Mucosa of descending colon (tissue), 3 donors: ENCODE measurements at regions not wholly inside any gene's neighbourhood (a gene's known extent, or its start where the extent isn't known, plus 50 kb on each side); places are given as distances from the start of the nearest gene placed in this dataset.

Source experiments
- ATAC-seq: fragments of 200-7000 bp; cut with Tn5 transposase; one replicate; pipeline ENCODE4 v1.9.1; 2020; ENCODE audit warnings: mild to moderate bottlenecking, moderate library complexity
- DNase-seq, 3 donors: peaks; one replicate each; pipeline ENCODE4 v3.0.0-alpha.2; 2020
- H3K36me3 ChIP-seq: fragments of 200-600 bp; one replicate; pipeline ENCODE4 v1.8.0; 2021; ENCODE audit warnings: low read depth, mild to moderate bottlenecking
- H3K4me1 ChIP-seq: fragments of 200-600 bp; one replicate; pipeline ENCODE4 v1.8.0; 2021; ENCODE audit warnings: low read depth, mild to moderate bottlenecking
- H3K4me3 ChIP-seq: fragments of 200-600 bp; one replicate; pipeline ENCODE4 v1.8.0; 2021; ENCODE audit warnings: mild to moderate bottlenecking
- H3K9me3 ChIP-seq: fragments of 200-600 bp; one replicate; pipeline ENCODE4 v1.8.0; 2021; ENCODE audit warnings: mild to moderate bottlenecking
- intact Hi-C, 2 donors: fragments of 100-400 bp; cut with DNase I in 1 of 2; cut with micrococcal nuclease in 1 of 2; formaldehyde crosslinking; loops; one replicate each; pipeline versions ENCODE4 v1.11.0 to v1.11.1; 2022; cut with DNase I, micrococcal nuclease
- TF ChIP-seq, protein P1 (sequence below): fragments of 200-600 bp; IDR thresholded peaks from one replicate; pipeline ENCODE4 v1.8.0; 2022; ENCODE audit warnings: antibody characterized with exemption, mild to moderate bottlenecking
- donor health status: DM: no; HTN: no; CAD: no; lungs with moderate emphysema.
- donor health status: DM: no; HTN: no; CAD: no.
- donor health status: DM: no; HTN: yes; CAD: no.

DNA sequence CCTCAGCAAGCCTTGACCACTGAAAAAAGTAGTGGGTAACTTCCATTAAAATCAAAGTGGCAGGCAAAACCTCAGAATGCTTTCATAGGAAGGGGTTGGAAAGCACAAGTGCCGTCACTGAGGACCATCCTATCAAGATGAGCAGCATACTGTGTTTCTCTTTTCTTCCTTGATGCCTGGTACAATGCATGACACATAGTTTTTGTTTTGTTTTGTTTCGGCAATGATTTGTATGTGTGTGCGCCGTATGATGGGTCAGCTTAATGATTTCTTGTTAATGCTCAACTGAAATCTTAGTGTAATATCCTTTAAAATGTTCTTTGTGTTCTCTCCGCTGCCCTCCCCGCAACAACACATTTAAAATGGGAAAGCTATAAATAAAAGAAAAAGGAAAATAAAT, 476.4 kb upstream of the KCNMB2 start:
- TF ChIP-seq, protein P1, sequence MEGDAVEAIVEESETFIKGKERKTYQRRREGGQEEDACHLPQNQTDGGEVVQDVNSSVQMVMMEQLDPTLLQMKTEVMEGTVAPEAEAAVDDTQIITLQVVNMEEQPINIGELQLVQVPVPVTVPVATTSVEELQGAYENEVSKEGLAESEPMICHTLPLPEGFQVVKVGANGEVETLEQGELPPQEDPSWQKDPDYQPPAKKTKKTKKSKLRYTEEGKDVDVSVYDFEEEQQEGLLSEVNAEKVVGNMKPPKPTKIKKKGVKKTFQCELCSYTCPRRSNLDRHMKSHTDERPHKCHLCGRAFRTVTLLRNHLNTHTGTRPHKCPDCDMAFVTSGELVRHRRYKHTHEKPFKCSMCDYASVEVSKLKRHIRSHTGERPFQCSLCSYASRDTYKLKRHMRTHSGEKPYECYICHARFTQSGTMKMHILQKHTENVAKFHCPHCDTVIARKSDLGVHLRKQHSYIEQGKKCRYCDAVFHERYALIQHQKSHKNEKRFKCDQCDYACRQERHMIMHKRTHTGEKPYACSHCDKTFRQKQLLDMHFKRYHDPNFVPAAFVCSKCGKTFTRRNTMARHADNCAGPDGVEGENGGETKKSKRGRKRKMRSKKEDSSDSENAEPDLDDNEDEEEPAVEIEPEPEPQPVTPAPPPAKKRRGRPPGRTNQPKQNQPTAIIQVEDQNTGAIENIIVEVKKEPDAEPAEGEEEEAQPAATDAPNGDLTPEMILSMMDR: no peak
- ATAC-seq (no peak), DNase-seq (no peak)
- intact Hi-C loops: no loop called here
- no peaks in the 10 kb centered on the region for H3K4me1 ChIP-seq
- H3K4me3 ChIP-seq: no peak overlapping the region
- H3K9me3 ChIP-seq: no peaks in the 10 kb centered on the region
- H3K36me3 ChIP-seq: no peaks in the 10 kb centered on the region

DNA sequence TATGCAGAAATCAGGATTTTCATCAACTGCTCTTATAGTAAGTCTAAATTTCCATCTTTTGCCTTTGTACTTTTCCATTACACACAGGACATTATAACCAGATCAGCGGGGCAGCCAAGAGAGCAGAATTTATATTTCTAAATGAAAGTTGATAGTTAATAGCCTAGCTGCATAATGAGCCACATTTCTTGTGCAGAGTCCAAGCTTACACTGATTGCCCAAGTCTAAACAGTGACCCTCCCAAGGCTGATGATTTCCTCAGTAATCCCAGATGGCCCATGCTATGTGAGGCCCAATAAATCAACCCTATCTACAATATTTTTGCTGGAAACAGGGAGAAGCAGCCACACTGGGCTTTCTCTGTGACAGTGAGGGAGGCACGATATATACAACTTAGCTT, 475.8 kb upstream of the KCNMB2 start:
- intact Hi-C loops: no loop called here
- Histone ChIP-seq H3K4me1 (no peaks in the 10 kb centered on the region), H3K9me3 (no peaks in the 10 kb centered on the region), H3K4me3 (no peak overlapping the region), H3K36me3 (no peaks in the 10 kb centered on the region)
- TF ChIP-seq, protein P1: no peak
- DNase-seq: peak in 1 of 3 donors; percentile 10
- no peak for ATAC-seq

DNA sequence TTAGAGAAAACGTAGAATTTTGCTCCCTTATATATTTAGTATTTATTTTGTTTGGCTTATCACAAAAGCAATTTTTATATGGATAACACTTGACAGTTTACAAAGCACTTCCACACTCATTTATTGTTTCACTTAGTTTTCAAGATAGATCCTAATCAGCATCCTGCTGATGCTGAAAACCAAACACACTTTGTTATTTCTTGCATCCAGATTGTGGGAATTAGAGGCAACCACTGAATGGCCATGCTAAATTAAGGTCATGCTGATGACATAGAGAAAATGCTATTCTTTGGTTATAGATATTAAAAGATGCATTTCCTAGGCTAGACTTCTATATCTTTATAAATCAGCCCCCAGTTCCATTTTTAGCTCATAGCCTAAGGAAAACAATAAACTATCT, 474.1 kb upstream of the KCNMB2 start:
- ATAC-seq (no peak), DNase-seq (no peak)
- Histone ChIP-seq H3K4me1 (no peaks in the 10 kb centered on the region), H3K9me3 (no peaks in the 10 kb centered on the region), H3K36me3 (no peaks in the 10 kb centered on the region), H3K4me3 (no peak overlapping the region)
- intact Hi-C loops: no loop called here
- TF ChIP-seq, protein P1: no peak

DNA sequence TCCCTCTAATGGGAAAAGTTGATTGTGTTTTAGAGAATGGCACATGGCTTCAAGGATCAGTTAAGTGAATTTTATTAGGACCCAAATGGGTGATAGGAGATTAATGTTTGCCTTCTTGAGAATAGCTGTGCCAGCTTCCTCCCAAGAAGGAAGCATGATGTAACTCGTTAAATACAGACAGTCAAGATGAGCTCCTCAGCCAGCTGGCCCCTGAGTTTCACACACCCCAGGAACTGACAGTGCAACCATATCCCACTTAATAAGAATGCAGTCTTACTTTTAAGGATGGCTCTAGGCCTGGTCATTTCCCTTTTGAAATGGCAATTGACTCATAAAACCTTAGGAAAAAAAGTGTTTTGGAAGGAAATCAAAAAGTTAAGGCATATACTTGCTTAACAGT, 472.8 kb upstream of the KCNMB2 start:
- no peaks in the 10 kb centered on the region for H3K4me1 ChIP-seq
- H3K4me3 ChIP-seq: no peak overlapping the region
- no peak for DNase-seq
- no peaks in the 10 kb centered on the region for H3K36me3 ChIP-seq
- TF ChIP-seq, protein P1: no peak
- no peaks in the 10 kb centered on the region for H3K9me3 ChIP-seq
- intact Hi-C loops: no loop called here
- ATAC-seq: no peak

DNA sequence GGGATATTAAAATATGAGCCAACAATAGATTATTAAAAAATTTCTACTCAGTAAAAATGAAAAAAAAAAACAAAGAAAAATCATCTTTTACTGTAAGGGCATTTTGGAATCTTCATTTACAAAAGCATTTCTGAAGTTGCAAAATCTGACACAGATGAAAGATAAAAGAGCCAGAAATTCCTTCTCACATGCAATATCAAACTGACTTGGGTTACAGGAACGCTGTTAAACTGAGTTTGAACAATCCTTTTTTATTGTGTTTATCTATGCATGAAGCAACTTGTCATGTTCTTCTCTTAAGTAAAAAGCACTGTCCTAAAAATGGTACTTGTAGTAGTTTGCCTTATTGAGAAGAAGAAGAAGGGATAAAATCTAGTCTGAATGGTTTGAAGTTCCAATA, 468.5 kb upstream of the KCNMB2 start:
- TF ChIP-seq, protein P1: no peak
- H3K9me3 ChIP-seq: no peaks in the 10 kb centered on the region
- intact Hi-C loops: no loop called here
- DNase-seq: no peak
- no peaks in the 10 kb centered on the region for H3K36me3 ChIP-seq
- ATAC-seq: no peak
- no peaks in the 10 kb centered on the region for H3K4me1 ChIP-seq
- H3K4me3 ChIP-seq: no peak overlapping the region
